ENCODE measurements at regions not wholly inside any gene's neighbourhood (a gene's known extent, or its start where the extent isn't known, plus 50 kb on each side); places are given as distances from the start of the nearest gene placed in this dataset.

DNA sequence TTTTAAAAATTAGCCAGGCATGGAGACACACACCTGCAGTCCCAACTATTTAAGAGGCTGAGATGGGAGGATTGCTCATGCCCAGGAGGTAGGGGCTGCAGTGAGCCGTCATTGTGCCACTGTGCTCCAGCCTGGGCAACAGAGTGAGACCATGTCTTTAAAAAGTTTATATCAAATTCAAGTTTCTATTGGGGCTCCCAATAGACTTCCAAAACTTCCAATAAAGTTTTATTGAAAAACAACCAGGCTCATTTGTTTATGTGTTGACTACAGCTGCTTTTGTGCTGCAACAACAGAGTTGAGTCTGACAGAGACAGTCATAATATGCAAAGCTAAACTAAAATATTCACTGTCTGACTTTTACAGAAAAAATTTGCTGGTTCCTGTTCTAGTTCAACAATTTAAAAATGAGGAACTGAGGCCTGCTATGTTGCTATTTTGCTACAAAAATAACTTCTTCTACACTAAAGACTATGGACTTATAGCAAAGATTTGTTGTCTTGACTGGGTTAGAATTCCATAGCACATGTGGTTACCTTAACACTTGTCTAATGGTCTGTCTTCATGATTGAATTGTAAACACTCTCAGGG lies 63.3 kb upstream of the RELL1 start:
- TF ChIP-seq SIN3A (IDR thresholded peaks at IDR 0.05; ENCODE audit: low read depth) (no peak), POLR2A (IDR thresholded peaks at IDR 0.05; ENCODE audit: borderline replicate concordance, extremely low read depth, insufficient read depth, insufficient read length) (no peak), REST (IDR thresholded peaks at IDR 0.05; ENCODE audit: low read depth) (no peak), ZFX (IDR thresholded peaks at IDR 0.05) (no peak), EZH2 (IDR thresholded peaks at IDR 0.05) (no peak), FOSL1 (IDR thresholded peaks at IDR 0.05; ENCODE audit: low read depth) (no peak)
